Stimulated activated CD4-positive, alpha-beta T cell treated with anti-CD3 and anti-CD28 coated beads, TNF-alpha, amount 100 ng/mL, for 48 hours (primary cell): ENCODE measurements at regions not wholly inside any gene's neighbourhood (a gene's known extent, or its start where the extent isn't known, plus 50 kb on each side); places are given as distances from the start of the nearest gene placed in this dataset.

Source experiments
- DNase-seq, 3 donors: peaks; one replicate each; pipeline ENCODE4 v3.0.0-alpha.2; 2020; ENCODE audit warnings: low read depth in 3 of 3

- DNase-seq = no peak
Observed at GRCh38 chr14:36028665-36029064, 147.9 kb downstream of the PTCSC3 start.

- no peak for DNase-seq
Observed at GRCh38 chr14:36028218-36028617, 148.3 kb downstream of the PTCSC3 start.

GRCh38 chr14:36027354-36027753 lies 149.2 kb downstream of the PTCSC3 start:
- no peak for DNase-seq

- DNase-seq = no peak
Observed at GRCh38 chr14:36022765-36023410, 153.6 kb downstream of the PTCSC3 start.

GRCh38 chr14:36021591-36022320 lies 154.8 kb downstream of the PTCSC3 start:
- no peak for DNase-seq

- no peak for DNase-seq
Observed at GRCh38 chr14:36021030-36021422, 155.5 kb downstream of the PTCSC3 start.

GRCh38 chr14:36020120-36021029 lies 156.1 kb downstream of the PTCSC3 start:
- no peak for DNase-seq

GRCh38 chr14:36019126-36019525 lies 157.4 kb downstream of the PTCSC3 start:
- no peak for DNase-seq

GRCh38 chr14:36014236-36014635 lies 162.3 kb downstream of the PTCSC3 start:
- DNase-seq = no peak

GRCh38 chr14:36013483-36013882 lies 163.0 kb downstream of the PTCSC3 start:
- DNase-seq = no peak

- DNase-seq = no peak
Observed at GRCh38 chr14:36012621-36013020, 163.9 kb downstream of the PTCSC3 start.

GRCh38 chr14:36009643-36010042 lies 166.9 kb downstream of the PTCSC3 start:
- DNase-seq = no peak

- DNase-seq = no peak
Observed at GRCh38 chr14:36006623-36007022, 169.9 kb downstream of the PTCSC3 start.

- no peak for DNase-seq
Observed at GRCh38 chr14:36005670-36006069, 170.9 kb downstream of the PTCSC3 start.

GRCh38 chr14:36001936-36002335 lies 174.6 kb downstream of the PTCSC3 start:
- no peak for DNase-seq

GRCh38 chr14:35999294-35999693 lies 173.2 kb downstream of the BRMS1L start:
- no peak for DNase-seq

- DNase-seq = no peak
Observed at GRCh38 chr14:35998303-35998702, 172.2 kb downstream of the BRMS1L start.

GRCh38 chr14:35993684-35993960 lies 167.5 kb downstream of the BRMS1L start:
- no peak for DNase-seq

- no peak for DNase-seq
Observed at GRCh38 chr14:35992816-35993683, 166.9 kb downstream of the BRMS1L start.

- DNase-seq = no peak
Observed at GRCh38 chr14:35991356-35991755, 165.2 kb downstream of the BRMS1L start.

GRCh38 chr14:35989736-35990135 lies 163.6 kb downstream of the BRMS1L start:
- DNase-seq = no peak
